RPMI7951 (cell line): ENCODE measurements at regions not wholly inside any gene's neighbourhood (a gene's known extent, or its start where the extent isn't known, plus 50 kb on each side); places are given as distances from the start of the nearest gene placed in this dataset.
"Not testable (repeated sequence)": the region's sequence is repeated elsewhere in the genome, so short reads cannot be mapped to it uniquely, and the experiment has no call there.

ENCODE experiments used
- DNase-seq: peaks from one replicate; pipeline ENCODE4 v3.0.0-alpha.2; 2012; ENCODE audit warnings: low read depth

- DNase-seq, result no peak
These were observed 127.2 kb downstream of the HS3ST3B1 start for GRCh38 chr17:14427900-14428647.

- DNase-seq, result not testable (repeated sequence)
These were observed 122.3 kb downstream of the HS3ST3B1 start for GRCh38 chr17:14423156-14423555.

DNA sequence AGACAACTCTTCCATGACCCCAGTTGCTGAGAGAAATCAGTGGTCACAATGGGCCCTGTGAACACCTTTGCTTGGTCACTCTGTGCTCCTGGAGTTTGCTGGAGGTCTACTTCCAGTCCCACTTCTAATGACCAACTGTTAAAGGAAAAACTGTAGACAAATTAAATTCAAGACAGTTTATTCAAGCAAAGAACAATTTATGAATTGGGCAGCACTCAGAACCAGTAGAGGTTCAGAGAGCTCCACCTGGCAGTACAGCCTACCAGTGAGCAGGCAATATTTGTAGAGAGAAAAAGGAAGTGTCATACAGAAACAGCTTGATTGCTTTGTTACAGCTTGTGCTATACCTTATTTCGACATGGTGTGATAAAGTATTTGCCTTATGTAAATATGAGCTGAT, 116.5 kb downstream of the HS3ST3B1 start:
- no peak for DNase-seq

DNA sequence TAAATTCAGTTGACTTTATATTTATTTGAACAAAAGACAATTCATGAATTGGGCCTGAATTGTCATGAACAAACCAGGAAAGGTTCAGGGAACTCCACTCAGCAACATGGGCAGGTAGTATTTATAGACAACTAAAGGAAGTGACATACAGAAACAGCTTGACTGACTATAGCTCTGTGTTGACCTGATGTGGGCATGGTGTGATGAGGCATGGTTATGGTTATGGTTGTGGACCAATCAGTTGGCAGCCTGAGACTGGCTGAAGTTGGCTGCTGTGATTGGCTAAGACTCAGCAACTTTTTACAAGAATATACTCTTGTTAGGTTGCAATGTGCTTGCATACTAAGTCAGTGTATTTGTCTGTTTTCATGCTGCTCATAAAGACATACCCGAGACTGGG, 108.4 kb downstream of the HS3ST3B1 start:
- DNase-seq, result no peak

DNA sequence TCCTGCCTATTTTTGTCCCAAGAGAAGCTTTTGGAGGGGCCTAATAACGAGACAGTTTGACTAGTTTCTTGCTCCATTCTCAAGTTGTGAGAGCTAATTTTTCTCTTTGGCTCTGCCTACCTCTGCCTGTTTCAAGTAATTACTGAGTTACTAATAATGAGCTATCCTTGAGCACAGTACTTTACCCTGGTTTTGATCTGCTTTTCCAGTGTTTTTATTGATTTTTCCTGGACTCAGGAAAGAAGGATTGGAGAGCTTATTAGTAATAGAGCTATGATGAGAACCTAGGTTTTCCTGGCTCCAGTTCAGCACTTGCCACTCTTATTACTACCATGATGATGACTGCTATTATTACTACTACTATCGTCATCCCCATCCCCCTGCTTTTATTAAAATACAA, 106.7 kb downstream of the HS3ST3B1 start:
- no peak for DNase-seq

- DNase-seq, result no peak
These were observed 104.3 kb downstream of the HS3ST3B1 start for GRCh38 chr17:14405189-14405588.
